IMR-90 (cell line): ENCODE measurements at regions not wholly inside any gene's neighbourhood (a gene's known extent, or its start where the extent isn't known, plus 50 kb on each side); places are given as distances from the start of the nearest gene placed in this dataset.

Experiments used
- ATAC-seq: fragments of 200-7000 bp; cut with Tn5 transposase; 2 replicates; pipeline ENCODE4 v1.9.1; 2020; ENCODE audit warnings: low read depth, mild to moderate bottlenecking, moderate library complexity
- BruUV-seq: library from RNA; stranded (reverse); fragments of 400-500 nt; replicated peaks from 2 replicates; lab custom pipeline; 2021; lab: Mats Ljungman, UMichigan
- CTCF ChIA-PET: fragments of 300-600 bp; formaldehyde crosslinking; extraction: SDS; loops from one replicate; lab custom pipeline; 2021; ENCODE audit warnings: antibody characterized with exemption; lab: Yijun Ruan, JAX
- POLR2A ChIA-PET: fragments of 300-600 bp; sonication (Branson Sonifier 250); formaldehyde crosslinking; loops from one replicate; lab custom pipeline; 2022; ENCODE audit warnings: antibody characterized with exemption; ENCODE audit not compliant: unreplicated experiment; lab: Charles Lee
- DNase-seq: peaks from one replicate; pipeline ENCODE4 v3.0.0; 2013
- H2AFZ ChIP-seq: replicated peaks from 2 replicates; pipeline ENCODE3; 2013; ENCODE audit warnings: low read length, mild to moderate bottlenecking; ENCODE audit not compliant: poor library complexity
- H2AK5ac ChIP-seq: 2 replicates; pipeline ENCODE4 v1.6.1; 2013; ENCODE audit warnings: low read depth, low read length, inconsistent platforms
- H2AK9ac ChIP-seq: replicated peaks from 2 replicates; pipeline ENCODE3; 2013; ENCODE audit warnings: mild to moderate bottlenecking, low read depth, low read length, moderate library complexity; ENCODE audit not compliant: poor library complexity
- H2BK120ac ChIP-seq: 2 replicates; pipeline ENCODE4 v1.6.1; 2013; ENCODE audit warnings: low read depth, low read length, inconsistent platforms
- H2BK15ac ChIP-seq: 3 replicates; pipeline ENCODE4 v1.6.1; 2013; ENCODE audit warnings: low read depth, low read length, inconsistent platforms
- H2BK20ac ChIP-seq: 2 replicates; pipeline ENCODE4 v1.6.1; 2013; ENCODE audit warnings: low read depth, mild to moderate bottlenecking, inconsistent platforms, low read length, moderate library complexity
- H2BK5ac ChIP-seq: 2 replicates; pipeline ENCODE4 v1.6.1; 2013; ENCODE audit warnings: mild to moderate bottlenecking, low read depth, low read length, inconsistent platforms; ENCODE audit not compliant: poor library complexity, severe bottlenecking
- H3K14ac ChIP-seq: replicated peaks from 2 replicates; pipeline ENCODE4 v1.6.1; 2013; ENCODE audit warnings: low read depth, low read length, inconsistent platforms
- H3K18ac ChIP-seq: 2 replicates; pipeline ENCODE4 v1.6.1; 2013; ENCODE audit warnings: low read depth, low read length, control low read depth
- H3K23ac ChIP-seq: 2 replicates; pipeline ENCODE4 v1.6.1; 2013; ENCODE audit warnings: low read depth, low read length, inconsistent platforms
- H3K27ac ChIP-seq: 2 replicates; pipeline ENCODE4 v1.5.1; 2013; ENCODE audit warnings: mild to moderate bottlenecking, control low read depth, low read length; ENCODE audit not compliant: insufficient read depth
- H3K27me3 ChIP-seq: 2 replicates; pipeline ENCODE4 v1.6.1; 2013; ENCODE audit warnings: low read length; ENCODE audit not compliant: control insufficient read depth, insufficient read depth
- H3K36me3 ChIP-seq: 2 replicates; pipeline ENCODE4 v1.6.1; 2013; ENCODE audit warnings: low read length, mixed read lengths; ENCODE audit not compliant: control insufficient read depth, insufficient read depth
- H3K4ac ChIP-seq: 2 replicates; pipeline ENCODE4 v1.6.1; 2013; ENCODE audit warnings: low read depth, low read length, inconsistent platforms
- H3K4me1 ChIP-seq: 2 replicates; pipeline ENCODE4 v1.6.1; 2013; ENCODE audit warnings: low read length, mixed read lengths; ENCODE audit not compliant: control insufficient read depth, insufficient read depth
- H3K4me2 ChIP-seq: 2 replicates; pipeline ENCODE4 v1.6.1; 2013; ENCODE audit warnings: low read depth, mild to moderate bottlenecking, control low read depth, low read length, moderate library complexity
- H3K4me3 ChIP-seq: 2 replicates; pipeline ENCODE4 v1.5.1; 2013; ENCODE audit warnings: low read depth, mild to moderate bottlenecking, control low read depth, low read length, moderate library complexity; ENCODE audit not compliant: insufficient read depth
- H3K56ac ChIP-seq: 2 replicates; pipeline ENCODE4 v1.6.1; 2013; ENCODE audit warnings: low read length, inconsistent platforms; ENCODE audit not compliant: insufficient read depth; ENCODE audit errors: extremely low read depth
- H3K79me1 ChIP-seq, 2 experiments: 2 replicates each; pipeline ENCODE4 v1.6.1; 2013; ENCODE audit warnings: low read length in 2 of 2, inconsistent platforms in 1 of 2, low read depth in 1 of 2
- H3K9ac ChIP-seq: 2 replicates; pipeline ENCODE4 v1.6.1; 2013; ENCODE audit warnings: low read depth, low read length, control low read depth
- H3K9me1 ChIP-seq: 2 replicates; pipeline ENCODE4 v1.6.1; 2013; ENCODE audit warnings: low read length, inconsistent platforms; ENCODE audit not compliant: insufficient read depth
- H3K9me3 ChIP-seq: 2 replicates; pipeline ENCODE4 v1.6.1; 2013; ENCODE audit warnings: low read length; ENCODE audit not compliant: control insufficient read depth, insufficient read depth
- H4K20me1 ChIP-seq: 2 replicates; pipeline ENCODE4 v1.6.1; 2013; ENCODE audit warnings: low read length, inconsistent platforms; ENCODE audit not compliant: insufficient read depth
- H4K5ac ChIP-seq: 2 replicates; pipeline ENCODE4 v1.6.1; 2013; ENCODE audit warnings: mild to moderate bottlenecking, low read depth, low read length, control low read depth
- H4K8ac ChIP-seq, 2 experiments: 2 replicates each; pipeline ENCODE4 v1.6.1; 2013; ENCODE audit warnings: low read depth in 2 of 2, low read length in 2 of 2, control low read depth in 1 of 2, inconsistent platforms in 1 of 2
- H4K91ac ChIP-seq: 2 replicates; pipeline ENCODE4 v1.6.1; 2013; ENCODE audit warnings: low read depth, low read length, inconsistent platforms; ENCODE audit not compliant: insufficient read depth
- BHLHE40 ChIP-seq: fragments of 150-350 bp; IDR thresholded peaks from 2 replicates; pipeline ENCODE4 v1.6.1; 2016; ENCODE audit warnings: mild to moderate bottlenecking, low read depth, low read length
- CEBPB ChIP-seq: IDR thresholded peaks from 2 replicates; pipeline ENCODE4 v1.6.1; 2012; ENCODE audit warnings: low read depth, low read length, improper control_type of control experiment
- CHD1 ChIP-seq: IDR thresholded peaks from 2 replicates; pipeline ENCODE4 v1.6.1; 2012; ENCODE audit warnings: low read depth, low read length, improper control_type of control experiment
- CTCF ChIP-seq: conservative IDR thresholded peaks from 2 replicates; pipeline ENCODE4 v1.5.1; 2012; ENCODE audit warnings: mild to moderate bottlenecking, low read depth, low read length, improper control_type of control experiment
- ELK1 ChIP-seq: fragments of 150-350 bp; IDR thresholded peaks from 2 replicates; pipeline ENCODE4 v1.6.1; 2016; ENCODE audit warnings: low read depth, mild to moderate bottlenecking, low read length, moderate library complexity, borderline replicate concordance
- FOS ChIP-seq: fragments of 150-350 bp; IDR thresholded peaks from 2 replicates; pipeline ENCODE4 v1.6.1; 2016; ENCODE audit warnings: low read depth, low read length
- MAFK ChIP-seq: IDR thresholded peaks from 2 replicates; pipeline ENCODE4 v1.6.1; 2012; ENCODE audit warnings: low read depth, low read length, improper control_type of control experiment
- MAZ ChIP-seq: IDR thresholded peaks from 2 replicates; pipeline ENCODE4 v1.6.1; 2012; ENCODE audit warnings: low read depth, mild to moderate bottlenecking, low read length, improper control_type of control experiment, moderate library complexity, borderline replicate concordance
- MXI1 ChIP-seq: IDR thresholded peaks from 2 replicates; pipeline ENCODE4 v1.6.1; 2012; ENCODE audit warnings: low read depth, mild to moderate bottlenecking, low read length, moderate library complexity, borderline replicate concordance
- NFE2L2 ChIP-seq: fragments of 150-350 bp; IDR thresholded peaks from 2 replicates; pipeline ENCODE4 v1.6.1; 2016; ENCODE audit warnings: low read depth, mild to moderate bottlenecking, low read length
- POLR2A ChIP-seq: IDR thresholded peaks from 2 replicates; pipeline ENCODE4 v1.6.1; 2012; ENCODE audit warnings: mild to moderate bottlenecking, low read depth, low read length
- RAD21 ChIP-seq: IDR thresholded peaks from 2 replicates; pipeline ENCODE4 v1.6.1; 2012; ENCODE audit warnings: low read length, improper control_type of control experiment
- RFX5 ChIP-seq: IDR thresholded peaks from 2 replicates; pipeline ENCODE4 v1.8.0; 2012; ENCODE audit warnings: low read depth, mild to moderate bottlenecking, low read length, moderate library complexity
- SMC3 ChIP-seq: fragments of 150-350 bp; IDR thresholded peaks from 2 replicates; pipeline ENCODE4 v1.6.1; 2016; ENCODE audit warnings: low read depth, mild to moderate bottlenecking, antibody characterized with exemption, low read length, moderate library complexity
- USF2 ChIP-seq: fragments of 150-350 bp; IDR thresholded peaks from 2 replicates; pipeline ENCODE4 v1.6.1; 2017; ENCODE audit warnings: mild to moderate bottlenecking, antibody characterized with exemption, low read length, low read depth
- WGBS, 2 experiments: methylation state at CpG; one replicate each; pipeline versions ENCODE4 v1.1.5 to v1.1.7; 2013; ENCODE audit warnings: missing lambda C conversion rate in 2 of 2; ENCODE audit not compliant: insufficient read length in 1 of 2; ENCODE audit errors: extremely low coverage in 2 of 2; 5-methylcytosine and 5-hydroxymethylcytosine counted together
- dilution Hi-C: fragments of 300-500 bp; cut with HindIII; formaldehyde crosslinking; loops from one replicate; pipeline ENCODE4 v1.14.3; 2018; ENCODE audit warnings: low sequenced_read_pairs; ENCODE audit not compliant: unreplicated experiment
- in situ Hi-C: fragments of 300-500 bp; cut with MboI; formaldehyde crosslinking; loops from 3 replicates; pipeline ENCODE4 v1.14.3; 2019; ENCODE audit warnings: low sequenced_read_pairs, inconsistent platforms, mixed read lengths
- intact Hi-C: fragments of 100-400 bp; cut with micrococcal nuclease; formaldehyde crosslinking; loops from 2 replicates; pipeline ENCODE4 v1.10.0; 2022

GRCh38 chr2:175605640-175606009, 396.4 kb downstream of the LNPK start:
- H3K9me1 ChIP-seq = no peaks in the 10 kb centered on the region
- H3K9me3 ChIP-seq = no peaks in the 10 kb centered on the region
- H2AFZ ChIP-seq = no peak overlapping the region
- no peaks in the 10 kb centered on the region for H4K20me1 ChIP-seq
- no peak overlapping the region for H3K18ac ChIP-seq
- no peak overlapping the region for H3K4me2 ChIP-seq
- H3K4me3 ChIP-seq = no peak overlapping the region
- no peak overlapping the region for H2BK120ac ChIP-seq
- TF ChIP-seq MXI1 = no peak
- TF ChIP-seq MAZ = no peak
- no peak for TF ChIP-seq USF2
- no peak for TF ChIP-seq CHD1
- no peak for TF ChIP-seq ELK1
- no peak for TF ChIP-seq BHLHE40
- no peak for TF ChIP-seq CTCF
- no peak for TF ChIP-seq POLR2A
- no peak for TF ChIP-seq FOS
- TF ChIP-seq RFX5 = no peak
- no peak for TF ChIP-seq RAD21
- TF ChIP-seq MAFK = no peak
- no peak for TF ChIP-seq CEBPB
- no peak for TF ChIP-seq SMC3
- no peak for TF ChIP-seq NFE2L2
- no peak overlapping the region for H2BK15ac ChIP-seq
- H3K27ac ChIP-seq = no peak overlapping the region
- H4K5ac ChIP-seq = no peak overlapping the region
- BruUV-seq = no TSS peak
- no peak overlapping the region for H2BK20ac ChIP-seq
- H3K79me1 ChIP-seq = no peaks in the 10 kb centered on the region
- intact Hi-C loops (no loop called here), in situ Hi-C loops (no loop called here), dilution Hi-C loops (no loop called here)
- WGBS, 2 experiments = no CpG with 5 or more reads among the region's 5 CpGs
- H4K8ac ChIP-seq = no peak overlapping the region
- no peak overlapping the region for H3K14ac ChIP-seq
- H3K4me1 ChIP-seq = no peaks in the 10 kb centered on the region
- H4K91ac ChIP-seq = no peak overlapping the region
- no peak overlapping the region for H2BK5ac ChIP-seq
- ChIA-PET POLR2A (no interaction called here), CTCF (no interaction called here)
- H3K23ac ChIP-seq = no peak overlapping the region
- no peaks in the 10 kb centered on the region for H3K27me3 ChIP-seq
- no peak for DNase-seq
- H3K9ac ChIP-seq = no peak overlapping the region
- no peak overlapping the region for H3K4ac ChIP-seq
- H3K36me3 ChIP-seq = no peaks in the 10 kb centered on the region
- no peak overlapping the region for H3K56ac ChIP-seq
- no peak overlapping the region for H2AK5ac ChIP-seq
- ATAC-seq = no peak
- H2AK9ac ChIP-seq = no peak overlapping the region
